NCI-H460 (cell line): ENCODE measurements at regions not wholly inside any gene's neighbourhood (a gene's known extent, or its start where the extent isn't known, plus 50 kb on each side); places are given as distances from the start of the nearest gene placed in this dataset.

Source experiments
- DNase-seq: peaks from one replicate; pipeline ENCODE4 v3.0.0-alpha.2; 2016; ENCODE audit warnings: low read depth; ENCODE audit errors: extremely low read depth

GRCh38 chr17:6020376-6021010 is 49.7 kb upstream of the WSCD1 start:
- no peak for DNase-seq
